ENCODE measurements at regions not wholly inside any gene's neighbourhood (a gene's known extent, or its start where the extent isn't known, plus 50 kb on each side); places are given as distances from the start of the nearest gene placed in this dataset.

- TF ChIP-seq CTCF (IDR thresholded peaks at IDR 0.05; ENCODE audit: control insufficient read depth, insufficient read depth, low read depth, low read length, missing control alignments), result no peak
- no peak for DNase-seq (ENCODE audit: low read depth)
- no peak overlapping the region for H3K4me3 ChIP-seq (ENCODE audit: control insufficient read depth, low read depth, low read length)
Measured at GRCh38 chr15:72968531-72968922, 83.7 kb upstream of the NEO1 start.

- no peak for DNase-seq (ENCODE audit: low read depth)
- no peak overlapping the region for H3K4me3 ChIP-seq (ENCODE audit: control insufficient read depth, low read depth, low read length)
- no peak for TF ChIP-seq CTCF (IDR thresholded peaks at IDR 0.05; ENCODE audit: control insufficient read depth, insufficient read depth, low read depth, low read length, missing control alignments)
Measured at GRCh38 chr15:72967811-72968530, 84.3 kb upstream of the NEO1 start.

GRCh38 chr15:72967397-72967796 is 84.9 kb upstream of the NEO1 start:
- no peak for TF ChIP-seq CTCF (IDR thresholded peaks at IDR 0.05; ENCODE audit: control insufficient read depth, insufficient read depth, low read depth, low read length, missing control alignments)
- no peak overlapping the region for H3K4me3 ChIP-seq (ENCODE audit: control insufficient read depth, low read depth, low read length)
- DNase-seq (ENCODE audit: low read depth), result no peak

- no peak for DNase-seq (ENCODE audit: low read depth)
- no peak overlapping the region for H3K4me3 ChIP-seq (ENCODE audit: control insufficient read depth, low read depth, low read length)
- no peak for TF ChIP-seq CTCF (IDR thresholded peaks at IDR 0.05; ENCODE audit: control insufficient read depth, insufficient read depth, low read depth, low read length, missing control alignments)
Measured at GRCh38 chr15:72966641-72967040, 85.6 kb upstream of the NEO1 start.

GRCh38 chr15:72965671-72966070 is 86.6 kb upstream of the NEO1 start:
- DNase-seq (ENCODE audit: low read depth), result no peak
- no peak for TF ChIP-seq CTCF (IDR thresholded peaks at IDR 0.05; ENCODE audit: control insufficient read depth, insufficient read depth, low read depth, low read length, missing control alignments)
- no peak overlapping the region for H3K4me3 ChIP-seq (ENCODE audit: control insufficient read depth, low read depth, low read length)

GRCh38 chr15:72964542-72964941 is 87.7 kb upstream of the NEO1 start:
- DNase-seq (ENCODE audit: low read depth), result no peak
- no peak overlapping the region for H3K4me3 ChIP-seq (ENCODE audit: control insufficient read depth, low read depth, low read length)
- no peak for TF ChIP-seq CTCF (IDR thresholded peaks at IDR 0.05; ENCODE audit: control insufficient read depth, insufficient read depth, low read depth, low read length, missing control alignments)
